LNCaP clone FGC (cell line): ENCODE measurements at regions not wholly inside any gene's neighbourhood (a gene's known extent, or its start where the extent isn't known, plus 50 kb on each side); places are given as distances from the start of the nearest gene placed in this dataset.

ENCODE experiments used
- DNase-seq: peaks from one replicate; pipeline ENCODE4 v3.0.0-alpha.2; 2011; ENCODE audit warnings: low read depth
- H3K4me3 ChIP-seq: 2 replicates; pipeline ENCODE4 v1.5.1; 2011; ENCODE audit warnings: mild to moderate bottlenecking, low read depth, low read length, control low read depth
- CTCF ChIP-seq: IDR thresholded peaks from 2 replicates; pipeline ENCODE4 v1.5.1; 2012; ENCODE audit warnings: mild to moderate bottlenecking; ENCODE audit not compliant: control insufficient read depth, insufficient read depth; ENCODE audit errors: extremely low read depth

DNA sequence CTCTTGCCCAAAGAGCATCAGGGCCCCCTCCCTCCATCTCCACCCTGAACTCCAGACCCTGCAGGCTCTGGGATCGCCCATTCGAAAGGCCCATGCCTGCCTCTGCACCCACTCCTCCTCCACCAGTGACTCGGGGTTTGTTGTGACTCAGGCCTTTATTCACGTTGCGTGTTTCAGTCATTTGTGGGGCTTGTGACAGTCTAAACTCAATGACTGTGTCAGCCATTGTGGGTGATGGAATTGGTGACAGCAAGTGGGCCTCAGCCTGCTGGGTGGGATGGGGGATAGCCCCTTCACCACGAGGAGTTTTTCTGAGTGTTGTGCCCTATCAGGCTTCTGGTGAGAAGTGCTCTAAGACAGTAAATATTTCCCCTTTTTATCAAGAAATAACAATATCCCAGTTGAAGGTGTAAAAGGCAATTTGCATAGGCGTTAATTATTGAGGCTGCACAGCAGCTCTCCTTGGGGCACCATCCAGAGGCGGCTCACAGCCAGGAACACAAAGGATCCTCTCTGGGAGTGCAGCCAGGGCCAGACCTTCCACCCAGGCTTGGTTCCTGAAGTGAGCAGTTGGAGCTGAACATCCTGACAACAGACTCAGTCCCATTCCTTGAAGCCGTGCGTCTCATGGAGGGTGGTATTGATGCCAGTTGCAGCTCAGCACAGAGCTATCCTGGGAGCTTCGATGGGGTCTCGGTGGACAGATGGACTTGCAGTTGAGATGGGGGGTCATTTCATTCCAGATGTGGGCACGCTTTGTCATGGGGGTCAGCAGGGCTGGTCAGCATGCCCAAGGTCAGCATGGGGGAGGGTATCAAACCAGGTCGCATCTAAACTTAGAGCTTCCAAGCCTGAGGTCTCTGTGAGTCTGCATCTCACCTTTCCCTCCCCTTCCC lies 135.6 kb upstream of the CACNA1E start:
- DNase-seq, result no peak
- H3K4me3 ChIP-seq, result no peak overlapping the region
- no peak for TF ChIP-seq CTCF

DNA sequence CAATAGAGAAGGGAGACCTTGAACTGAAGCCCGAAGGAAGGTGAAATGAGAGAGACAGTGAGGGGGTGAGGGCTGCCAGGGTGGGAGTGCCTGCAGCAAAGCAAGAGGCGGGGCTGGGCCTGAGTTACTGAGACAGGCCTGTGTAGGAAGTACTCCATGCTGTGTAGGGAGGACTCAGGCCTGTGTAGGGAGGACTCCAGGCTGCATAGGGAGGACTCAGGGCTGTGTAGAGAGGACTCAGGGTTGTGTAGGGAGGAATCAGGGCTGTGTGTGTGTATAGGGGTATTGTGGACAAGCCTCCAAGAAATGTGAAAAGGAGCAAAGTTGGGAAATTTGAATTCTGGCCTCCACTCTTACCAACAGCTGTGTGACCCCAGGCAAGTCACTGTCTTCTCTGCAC lies 133.8 kb upstream of the CACNA1E start:
- TF ChIP-seq CTCF, result no peak
- DNase-seq, result no peak
- no peak overlapping the region for H3K4me3 ChIP-seq

GRCh38 chr1:181350131-181350530 lies 133.2 kb upstream of the CACNA1E start:
- DNase-seq, result no peak
- TF ChIP-seq CTCF, result no peak
- no peak overlapping the region for H3K4me3 ChIP-seq

GRCh38 chr1:181351740-181352139 lies 131.6 kb upstream of the CACNA1E start:
- no peak for DNase-seq
- TF ChIP-seq CTCF, result no peak
- no peak overlapping the region for H3K4me3 ChIP-seq

DNA sequence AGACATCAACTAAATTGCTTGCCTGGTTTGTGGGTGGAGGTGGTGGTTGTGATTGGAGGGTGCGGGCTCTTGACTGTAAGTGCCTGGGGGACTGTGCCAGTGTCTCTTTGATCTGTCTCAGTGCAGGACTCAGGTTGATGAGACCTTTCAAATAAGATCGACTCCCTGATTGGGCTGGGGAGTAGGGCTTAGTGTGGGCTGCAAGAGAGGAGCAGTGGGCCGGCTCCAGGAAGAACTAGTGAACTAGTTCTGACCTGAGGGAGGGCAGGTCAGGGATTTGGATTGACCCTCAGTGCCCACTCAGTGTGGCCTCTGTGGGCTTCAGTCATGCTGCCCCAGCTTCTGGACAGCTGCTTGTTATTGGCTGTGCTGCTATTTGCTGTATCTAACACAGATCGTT lies 130.6 kb upstream of the CACNA1E start:
- H3K4me3 ChIP-seq, result no peak overlapping the region
- TF ChIP-seq CTCF, result no peak
- DNase-seq, result no peak

GRCh38 chr1:181353526-181353925 lies 129.8 kb upstream of the CACNA1E start:
- no peak for DNase-seq
- H3K4me3 ChIP-seq, result no peak overlapping the region
- no peak for TF ChIP-seq CTCF

DNA sequence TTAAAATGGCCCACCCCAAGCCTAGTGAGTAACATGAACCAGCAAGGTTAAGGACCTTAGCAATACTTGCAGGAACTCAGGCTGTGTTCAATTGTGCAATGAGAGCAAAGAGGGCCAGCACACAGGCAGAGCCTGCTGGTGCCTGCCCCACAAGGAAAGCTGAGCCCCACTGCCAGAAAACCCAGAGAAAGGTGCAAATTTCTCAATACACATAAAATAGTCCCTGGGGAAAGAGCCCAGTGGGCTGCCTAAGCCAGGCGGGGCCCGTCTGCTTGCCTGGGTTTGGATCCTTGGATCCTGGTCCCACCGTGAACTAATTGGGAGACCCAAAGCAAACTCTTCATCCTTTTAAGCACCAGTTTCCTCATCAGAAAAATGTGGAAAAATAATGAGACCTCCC lies 128.5 kb upstream of the CACNA1E start:
- DNase-seq, result no peak
- no peak for TF ChIP-seq CTCF
- H3K4me3 ChIP-seq, result no peak overlapping the region
